HEK293T (cell line): ENCODE measurements at regions not wholly inside any gene's neighbourhood (a gene's known extent, or its start where the extent isn't known, plus 50 kb on each side); places are given as distances from the start of the nearest gene placed in this dataset.

Experiments
- ARNT ChIP-seq: fragments of 450-650 bp; IDR thresholded peaks from 2 replicates; pipeline ENCODE4 v1.6.1; 2017; ENCODE audit warnings: mild to moderate bottlenecking
- BHLHE40 ChIP-seq: fragments of 450-650 bp; IDR thresholded peaks from 2 replicates; pipeline ENCODE4 v1.6.1; 2016; ENCODE audit warnings: mild to moderate bottlenecking, moderate library complexity, borderline replicate concordance
- CTBP1 ChIP-seq: fragments of 450-650 bp; IDR thresholded peaks from 2 replicates; pipeline ENCODE4 v1.6.1; 2016; ENCODE audit warnings: borderline replicate concordance
- ELF4 ChIP-seq: fragments of 450-650 bp; IDR thresholded peaks from 2 replicates; pipeline ENCODE4 v1.6.1; 2017; ENCODE audit warnings: antibody characterized with exemption
- FOXA1 ChIP-seq: fragments of 450-650 bp; IDR thresholded peaks from 2 replicates; pipeline ENCODE4 v1.6.1; 2016; ENCODE audit warnings: mild to moderate bottlenecking
- FOXK2 ChIP-seq: fragments of 450-650 bp; IDR thresholded peaks from 2 replicates; pipeline ENCODE4 v1.6.1; 2016; ENCODE audit warnings: mild to moderate bottlenecking
- FOXM1 ChIP-seq: fragments of 450-650 bp; IDR thresholded peaks from 2 replicates; pipeline ENCODE4 v1.6.1; 2017; ENCODE audit warnings: mild to moderate bottlenecking, borderline replicate concordance
- L3MBTL2 ChIP-seq: fragments of 450-650 bp; conservative IDR thresholded peaks from 2 replicates; pipeline ENCODE4 v1.6.1; 2016; ENCODE audit warnings: mild to moderate bottlenecking
- LEF1 ChIP-seq: fragments of 450-650 bp; IDR thresholded peaks from 2 replicates; pipeline ENCODE4 v1.6.1; 2017; ENCODE audit warnings: mild to moderate bottlenecking, borderline replicate concordance
- NFRKB ChIP-seq: fragments of 450-650 bp; IDR thresholded peaks from 2 replicates; pipeline ENCODE4 v1.6.1; 2016; ENCODE audit warnings: mild to moderate bottlenecking, moderate library complexity
- SP1 ChIP-seq: fragments of 450-650 bp; IDR thresholded peaks from 2 replicates; pipeline ENCODE4 v1.6.1; 2017
- SUZ12 ChIP-seq: fragments of 450-650 bp; IDR thresholded peaks from 2 replicates; pipeline ENCODE4 v1.6.1; 2016; ENCODE audit warnings: mild to moderate bottlenecking
- TARDBP ChIP-seq: fragments of 450-650 bp; IDR thresholded peaks from 2 replicates; pipeline ENCODE4 v1.6.1; 2016
- TF ChIP-seq, protein P1 (sequence below): fragments of 450-650 bp; IDR thresholded peaks from 2 replicates; pipeline ENCODE4 v1.6.1; 2016

DNA sequence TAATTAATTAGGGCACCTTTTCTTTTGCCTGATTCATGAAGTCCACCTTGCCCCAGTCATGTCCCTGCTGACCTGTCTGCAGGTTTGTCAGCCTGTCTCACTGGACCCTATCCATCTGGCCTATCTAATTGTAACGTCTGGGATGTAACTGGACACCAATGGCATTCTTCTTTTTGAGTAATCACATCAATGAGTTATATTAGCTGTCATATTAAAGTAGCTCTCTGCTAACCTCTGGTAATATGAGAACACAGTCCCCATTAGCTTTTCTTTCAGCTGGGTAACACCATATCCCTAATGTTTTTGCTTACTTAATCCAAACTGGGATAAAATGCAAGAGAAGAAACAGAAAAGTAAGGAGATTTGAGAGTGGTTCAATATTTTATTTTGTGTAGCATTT is 166.2 kb upstream of the VEPH1 start:
- TF ChIP-seq SUZ12 (no peak), ARNT (no peak), ELF4 (no peak), SP1 (no peak), CTBP1 (no peak), FOXK2 (no peak), BHLHE40 (no peak), TARDBP (no peak), LEF1 (no peak), L3MBTL2 (no peak), NFRKB (no peak), FOXM1 (no peak), FOXA1 (no peak)
- TF ChIP-seq, protein P1, sequence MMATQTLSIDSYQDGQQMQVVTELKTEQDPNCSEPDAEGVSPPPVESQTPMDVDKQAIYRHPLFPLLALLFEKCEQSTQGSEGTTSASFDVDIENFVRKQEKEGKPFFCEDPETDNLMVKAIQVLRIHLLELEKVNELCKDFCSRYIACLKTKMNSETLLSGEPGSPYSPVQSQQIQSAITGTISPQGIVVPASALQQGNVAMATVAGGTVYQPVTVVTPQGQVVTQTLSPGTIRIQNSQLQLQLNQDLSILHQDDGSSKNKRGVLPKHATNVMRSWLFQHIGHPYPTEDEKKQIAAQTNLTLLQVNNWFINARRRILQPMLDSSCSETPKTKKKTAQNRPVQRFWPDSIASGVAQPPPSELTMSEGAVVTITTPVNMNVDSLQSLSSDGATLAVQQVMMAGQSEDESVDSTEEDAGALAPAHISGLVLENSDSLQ = peak; percentile 60
